Fibroblast of pulmonary artery (primary cell): ENCODE measurements at regions not wholly inside any gene's neighbourhood (a gene's known extent, or its start where the extent isn't known, plus 50 kb on each side); places are given as distances from the start of the nearest gene placed in this dataset.
A peak's percentile ranks its signal among the peaks of the same experiment; 100 is the strongest.

ENCODE experiments used
- DNase-seq: peaks from one replicate; pipeline ENCODE4 v3.0.0-alpha.2; 2010; ENCODE audit warnings: low read depth
- H3K4me3 ChIP-seq: replicated peaks from 2 replicates; pipeline ENCODE4 v1.5.1; 2011; ENCODE audit warnings: low read depth, mild to moderate bottlenecking, control low read depth, low read length, moderate library complexity
- CTCF ChIP-seq: IDR thresholded peaks from 2 replicates; pipeline ENCODE4 v1.5.1; 2011; ENCODE audit warnings: mild to moderate bottlenecking, control low read depth, low read length, inconsistent platforms; ENCODE audit errors: missing control alignments

GRCh38 chr5:145244788-145245187, 590.4 kb downstream of the PRELID2 start:
- DNase-seq, result peak; percentile 61
- TF ChIP-seq CTCF, result no peak
- H3K4me3 ChIP-seq, result peak overlapping the region; percentile 12

GRCh38 chr5:145244251-145244650, 590.9 kb downstream of the PRELID2 start:
- no peak for DNase-seq
- no peak overlapping the region for H3K4me3 ChIP-seq
- TF ChIP-seq CTCF, result no peak

- H3K4me3 ChIP-seq, result no peak overlapping the region
- no peak for DNase-seq
- TF ChIP-seq CTCF, result no peak
These were observed 592.1 kb downstream of the PRELID2 start for GRCh38 chr5:145243016-145243415.

- no peak overlapping the region for H3K4me3 ChIP-seq
- DNase-seq, result no peak
- no peak for TF ChIP-seq CTCF
These were observed 592.6 kb downstream of the PRELID2 start for GRCh38 chr5:145242551-145242950.

- peak; percentile 78 for TF ChIP-seq CTCF
- DNase-seq, result peak; percentile 85
- no peak overlapping the region for H3K4me3 ChIP-seq
These were observed 597.3 kb downstream of the PRELID2 start for GRCh38 chr5:145237843-145238242.

GRCh38 chr5:145236983-145237382, 598.2 kb downstream of the PRELID2 start:
- no peak for TF ChIP-seq CTCF
- no peak overlapping the region for H3K4me3 ChIP-seq

GRCh38 chr5:145236127-145236526, 599.0 kb downstream of the PRELID2 start:
- no peak for TF ChIP-seq CTCF
- no peak overlapping the region for H3K4me3 ChIP-seq
- DNase-seq, result peak; percentile 33

More at GRCh38 chr5:145236983-145237382, 598.2 kb downstream of the PRELID2 start:
- no peak for DNase-seq
